ENCODE measurements at regions not wholly inside any gene's neighbourhood (a gene's known extent, or its start where the extent isn't known, plus 50 kb on each side); places are given as distances from the start of the nearest gene placed in this dataset.
A peak's percentile ranks its signal among the peaks of the same experiment; 100 is the strongest.

DNA sequence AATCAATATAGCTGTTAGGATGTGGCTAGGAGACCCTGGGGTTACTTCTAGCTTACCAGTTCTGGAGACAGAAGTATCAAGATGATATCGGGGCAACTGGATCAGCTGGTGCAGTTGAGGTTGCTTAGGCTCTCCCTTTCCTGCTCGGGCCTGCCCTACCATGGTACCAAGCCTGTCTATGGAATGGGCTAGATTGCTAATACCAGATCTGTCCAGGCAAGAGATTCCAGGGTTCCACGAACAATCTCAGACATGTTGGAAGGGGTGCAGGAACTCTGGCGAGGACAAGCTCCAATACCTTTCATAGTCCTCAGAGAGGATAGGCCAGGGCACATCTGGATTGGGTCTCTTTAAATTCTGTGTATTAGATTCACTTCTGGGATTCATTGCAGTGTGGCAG, 53.8 kb downstream of the ADM start:
- TF ChIP-seq, protein P1, sequence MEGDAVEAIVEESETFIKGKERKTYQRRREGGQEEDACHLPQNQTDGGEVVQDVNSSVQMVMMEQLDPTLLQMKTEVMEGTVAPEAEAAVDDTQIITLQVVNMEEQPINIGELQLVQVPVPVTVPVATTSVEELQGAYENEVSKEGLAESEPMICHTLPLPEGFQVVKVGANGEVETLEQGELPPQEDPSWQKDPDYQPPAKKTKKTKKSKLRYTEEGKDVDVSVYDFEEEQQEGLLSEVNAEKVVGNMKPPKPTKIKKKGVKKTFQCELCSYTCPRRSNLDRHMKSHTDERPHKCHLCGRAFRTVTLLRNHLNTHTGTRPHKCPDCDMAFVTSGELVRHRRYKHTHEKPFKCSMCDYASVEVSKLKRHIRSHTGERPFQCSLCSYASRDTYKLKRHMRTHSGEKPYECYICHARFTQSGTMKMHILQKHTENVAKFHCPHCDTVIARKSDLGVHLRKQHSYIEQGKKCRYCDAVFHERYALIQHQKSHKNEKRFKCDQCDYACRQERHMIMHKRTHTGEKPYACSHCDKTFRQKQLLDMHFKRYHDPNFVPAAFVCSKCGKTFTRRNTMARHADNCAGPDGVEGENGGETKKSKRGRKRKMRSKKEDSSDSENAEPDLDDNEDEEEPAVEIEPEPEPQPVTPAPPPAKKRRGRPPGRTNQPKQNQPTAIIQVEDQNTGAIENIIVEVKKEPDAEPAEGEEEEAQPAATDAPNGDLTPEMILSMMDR (IDR thresholded peaks at IDR 0.05): no peak
- TF ChIP-seq POLR2A (IDR thresholded peaks at IDR 0.05): no peak
- WGBS, 2 donors: 59% methylated on average over 4 of the region's 4 CpGs

DNA sequence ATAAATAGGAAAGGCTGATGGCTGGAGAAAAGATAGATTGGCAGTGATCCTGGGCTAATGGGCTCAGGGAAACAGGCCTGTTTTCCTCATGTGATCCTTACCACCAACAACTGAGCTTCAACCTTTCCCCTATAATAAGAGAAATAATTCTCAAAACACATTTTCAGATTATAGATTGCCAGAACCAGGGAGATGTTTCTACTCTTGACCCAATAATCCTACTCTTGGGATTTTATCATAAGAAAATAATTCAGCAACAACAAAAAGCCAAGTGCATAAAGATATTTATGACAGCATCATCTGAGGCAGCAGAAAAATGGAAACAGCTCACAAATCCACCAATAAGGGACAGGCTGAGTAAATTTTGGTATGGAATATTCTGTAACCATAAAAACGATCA, 54.3 kb downstream of the ADM start:
- 84 to 85% methylated on average over 1 of the region's 1 CpG for WGBS, 2 donors
- no peak for TF ChIP-seq POLR2A (IDR thresholded peaks at IDR 0.05)
- TF ChIP-seq, protein P1 (IDR thresholded peaks at IDR 0.05): no peak
- no peak overlapping the region for H3K4me3 ChIP-seq (ENCODE audit: low read depth, poor library complexity, severe bottlenecking)
- DNase-seq (ENCODE audit: low spot score in 2 of 2): no peak
- intact Hi-C loops (cut with DNase I; ENCODE audit: low total_unique reads): no loop called here

More for the DNA sequence above, 53.8 kb downstream of the ADM start:
- no peak overlapping the region for H3K4me3 ChIP-seq (ENCODE audit: low read depth, poor library complexity, severe bottlenecking)
- DNase-seq (ENCODE audit: low spot score in 2 of 2): no peak
- intact Hi-C loops (cut with DNase I; ENCODE audit: low total_unique reads): no loop called here

DNA sequence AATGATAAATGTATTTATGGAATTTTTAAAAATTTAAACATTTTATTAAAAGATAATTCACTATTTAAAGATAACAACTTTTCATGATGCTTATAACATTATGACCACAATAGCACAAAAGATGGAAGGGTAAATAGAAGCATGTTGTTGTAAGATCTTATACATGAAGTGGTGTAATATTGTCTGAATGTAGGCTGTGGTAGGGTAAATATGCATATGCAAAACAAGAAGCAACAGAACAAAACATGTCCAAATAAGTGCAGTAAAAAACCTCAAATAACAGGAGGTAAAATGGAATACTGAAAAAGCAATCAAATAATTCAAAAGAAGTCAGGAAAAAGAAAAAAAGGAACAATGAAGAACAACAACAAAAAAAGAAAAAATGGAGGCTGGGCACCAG, 56.0 kb downstream of the ADM start:
- TF ChIP-seq POLR2A (IDR thresholded peaks at IDR 0.05): no peak
- TF ChIP-seq, protein P1 (IDR thresholded peaks at IDR 0.05): no peak
- no peak overlapping the region for H3K4me3 ChIP-seq (ENCODE audit: low read depth, poor library complexity, severe bottlenecking)
- DNase-seq (ENCODE audit: low spot score in 2 of 2): no peak
- intact Hi-C loops (cut with DNase I; ENCODE audit: low total_unique reads): no loop called here

DNA sequence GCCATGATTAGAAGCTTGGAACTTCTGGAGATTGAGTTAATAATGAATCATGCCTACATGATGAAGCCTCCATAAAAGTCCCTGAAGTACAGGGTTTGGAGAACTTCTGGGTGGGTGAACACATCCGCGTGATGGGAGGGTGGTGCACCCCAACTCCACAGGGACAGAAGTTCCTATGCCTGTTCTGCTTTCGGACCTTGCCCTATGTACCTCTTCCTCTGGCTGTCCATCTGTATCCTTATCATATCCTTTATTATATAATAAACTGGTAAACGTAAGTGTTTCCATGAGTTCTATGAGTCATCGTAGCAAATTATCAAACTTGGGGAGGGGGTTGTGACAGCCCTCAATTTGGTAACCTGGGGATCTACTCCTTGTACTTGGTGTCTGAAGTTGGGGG, 60.2 kb downstream of the ADM start:
- no peak for DNase-seq (ENCODE audit: low spot score in 2 of 2)
- H3K4me3 ChIP-seq (ENCODE audit: low read depth, poor library complexity, severe bottlenecking): no peak overlapping the region
- TF ChIP-seq, protein P1 (IDR thresholded peaks at IDR 0.05): no peak
- TF ChIP-seq POLR2A (IDR thresholded peaks at IDR 0.05): no peak
- 81 to 88% methylated on average over 5 of the region's 5 CpGs for WGBS, 2 donors
- intact Hi-C loops (cut with DNase I; ENCODE audit: low total_unique reads): no loop called here

DNA sequence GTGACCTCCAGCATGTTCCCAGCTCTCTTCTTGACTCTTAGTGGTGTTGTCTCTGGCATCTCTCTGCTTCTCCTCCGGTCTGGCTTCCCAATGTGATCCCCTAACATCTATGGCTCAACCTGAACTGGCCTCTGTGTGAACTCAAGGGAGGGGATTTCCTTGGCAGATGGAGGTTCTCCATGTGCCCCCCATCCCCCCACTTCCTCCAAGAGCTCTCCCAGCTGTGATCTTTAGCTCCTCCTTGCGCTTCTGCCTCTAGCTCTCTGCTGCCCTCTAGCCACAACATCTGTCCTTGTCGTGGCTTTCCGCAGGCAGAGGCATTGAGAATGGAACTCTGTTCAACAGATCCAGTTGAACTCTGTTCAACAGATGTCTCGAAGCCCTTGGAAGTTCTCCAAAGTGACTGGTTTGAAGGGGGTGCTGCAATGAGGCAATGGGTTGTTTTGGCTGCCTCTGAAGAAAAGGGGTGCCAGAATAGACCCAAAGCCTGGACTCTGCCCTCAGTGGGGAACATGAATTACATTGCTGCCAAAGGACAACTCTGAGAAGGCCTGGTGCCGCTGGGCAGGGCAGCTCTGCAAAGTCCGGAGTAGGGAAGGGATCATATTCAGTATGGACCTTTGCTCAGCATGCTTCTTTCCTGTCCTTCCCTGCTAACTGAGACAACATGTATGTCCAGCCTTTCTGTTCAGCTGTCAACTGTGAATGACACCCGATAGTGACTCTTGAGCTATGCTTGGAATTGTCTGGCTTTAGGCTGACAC, 61.9 kb downstream of the ADM start:
- 29 to 32% methylated on average over 8 of the region's 8 CpGs for WGBS, 2 donors
- H3K4me3 ChIP-seq (ENCODE audit: low read depth, poor library complexity, severe bottlenecking): no peak overlapping the region
- TF ChIP-seq, protein P1 (IDR thresholded peaks at IDR 0.05): no peak
- no peak for TF ChIP-seq POLR2A (IDR thresholded peaks at IDR 0.05)
- DNase-seq (ENCODE audit: low spot score in 2 of 2): peak; percentile 81 to 93
- intact Hi-C loops (cut with DNase I; ENCODE audit: low total_unique reads): no loop called here
